WTC11 (cell line): ENCODE measurements at regions not wholly inside any gene's neighbourhood (a gene's known extent, or its start where the extent isn't known, plus 50 kb on each side); places are given as distances from the start of the nearest gene placed in this dataset.

Experiments used
- CREB1 ChIP-seq: sonication (generic); formaldehyde crosslinking; IDR thresholded peaks from 2 replicates; pipeline ENCODE4 v1.8.0; 2023; ENCODE audit warnings: mild to moderate bottlenecking, missing genetic modification reagents
- FOXJ3 ChIP-seq: sonication (generic); formaldehyde crosslinking; IDR thresholded peaks from 2 replicates; pipeline ENCODE4 v1.9.0; 2021; ENCODE audit warnings: missing genetic modification reagents, mild to moderate bottlenecking, borderline replicate concordance
- GABPB1 ChIP-seq: sonication (generic); formaldehyde crosslinking; IDR thresholded peaks from 2 replicates; pipeline ENCODE4 v1.8.1; 2023; ENCODE audit warnings: mild to moderate bottlenecking, missing genetic modification reagents
- ZNF263 ChIP-seq: sonication (generic); formaldehyde crosslinking; IDR thresholded peaks from 2 replicates; pipeline ENCODE4 v1.8.1; 2022; ENCODE audit warnings: low read depth, mild to moderate bottlenecking, moderate library complexity, missing genetic modification reagents
- ZNF416 ChIP-seq: fragments of 250-450 bp; sonication (Bioruptor Pico); IDR thresholded peaks from 2 replicates; pipeline ENCODE4 v1.9.0; 2021; ENCODE audit warnings: mild to moderate bottlenecking, inconsistent platforms
- TF ChIP-seq, protein P1 (sequence below): fragments of 200-600 bp; IDR thresholded peaks from 2 replicates; pipeline ENCODE4 v1.8.0; 2022; ENCODE audit warnings: antibody characterized with exemption
- TF ChIP-seq, protein P2 (sequence below): sonication (generic); formaldehyde crosslinking; conservative IDR thresholded peaks from 2 replicates; pipeline ENCODE4 v1.8.1; 2023; ENCODE audit warnings: mild to moderate bottlenecking, low read depth, missing genetic modification reagents, moderate library complexity
- TF ChIP-seq, protein P3 (sequence below): sonication (generic); formaldehyde crosslinking; IDR thresholded peaks from 2 replicates; pipeline ENCODE4 v1.8.0; 2022; ENCODE audit warnings: mild to moderate bottlenecking, missing genetic modification reagents

DNA sequence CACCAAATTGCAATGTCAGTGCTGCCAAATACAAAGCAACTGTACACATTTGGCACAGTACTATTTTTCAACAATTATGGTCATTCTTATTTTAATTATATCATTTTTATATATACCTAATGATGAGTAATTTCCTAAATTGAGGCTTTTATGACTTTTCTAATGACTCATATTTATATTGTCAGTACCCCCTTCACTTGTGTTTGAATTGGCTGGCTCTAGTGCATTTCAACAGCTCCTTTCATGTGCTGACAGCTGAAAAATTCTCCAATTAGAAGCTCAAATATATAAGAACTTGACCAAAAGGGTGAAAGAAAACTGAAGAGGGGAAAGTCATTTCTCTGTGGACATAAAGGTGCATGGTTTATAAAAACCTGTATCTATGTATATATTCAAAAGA is 263.3 kb downstream of the SLITRK1 start:
- TF ChIP-seq, protein P1, sequence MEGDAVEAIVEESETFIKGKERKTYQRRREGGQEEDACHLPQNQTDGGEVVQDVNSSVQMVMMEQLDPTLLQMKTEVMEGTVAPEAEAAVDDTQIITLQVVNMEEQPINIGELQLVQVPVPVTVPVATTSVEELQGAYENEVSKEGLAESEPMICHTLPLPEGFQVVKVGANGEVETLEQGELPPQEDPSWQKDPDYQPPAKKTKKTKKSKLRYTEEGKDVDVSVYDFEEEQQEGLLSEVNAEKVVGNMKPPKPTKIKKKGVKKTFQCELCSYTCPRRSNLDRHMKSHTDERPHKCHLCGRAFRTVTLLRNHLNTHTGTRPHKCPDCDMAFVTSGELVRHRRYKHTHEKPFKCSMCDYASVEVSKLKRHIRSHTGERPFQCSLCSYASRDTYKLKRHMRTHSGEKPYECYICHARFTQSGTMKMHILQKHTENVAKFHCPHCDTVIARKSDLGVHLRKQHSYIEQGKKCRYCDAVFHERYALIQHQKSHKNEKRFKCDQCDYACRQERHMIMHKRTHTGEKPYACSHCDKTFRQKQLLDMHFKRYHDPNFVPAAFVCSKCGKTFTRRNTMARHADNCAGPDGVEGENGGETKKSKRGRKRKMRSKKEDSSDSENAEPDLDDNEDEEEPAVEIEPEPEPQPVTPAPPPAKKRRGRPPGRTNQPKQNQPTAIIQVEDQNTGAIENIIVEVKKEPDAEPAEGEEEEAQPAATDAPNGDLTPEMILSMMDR, result no peak
- TF ChIP-seq CREB1 (CRISPR knock-in tag) (no peak), ZNF416 (no peak), GABPB1 (CRISPR knock-in tag) (no peak), FOXJ3 (CRISPR knock-in tag) (no peak), ZNF263 (CRISPR knock-in tag) (no peak)
- TF ChIP-seq, protein P2, sequence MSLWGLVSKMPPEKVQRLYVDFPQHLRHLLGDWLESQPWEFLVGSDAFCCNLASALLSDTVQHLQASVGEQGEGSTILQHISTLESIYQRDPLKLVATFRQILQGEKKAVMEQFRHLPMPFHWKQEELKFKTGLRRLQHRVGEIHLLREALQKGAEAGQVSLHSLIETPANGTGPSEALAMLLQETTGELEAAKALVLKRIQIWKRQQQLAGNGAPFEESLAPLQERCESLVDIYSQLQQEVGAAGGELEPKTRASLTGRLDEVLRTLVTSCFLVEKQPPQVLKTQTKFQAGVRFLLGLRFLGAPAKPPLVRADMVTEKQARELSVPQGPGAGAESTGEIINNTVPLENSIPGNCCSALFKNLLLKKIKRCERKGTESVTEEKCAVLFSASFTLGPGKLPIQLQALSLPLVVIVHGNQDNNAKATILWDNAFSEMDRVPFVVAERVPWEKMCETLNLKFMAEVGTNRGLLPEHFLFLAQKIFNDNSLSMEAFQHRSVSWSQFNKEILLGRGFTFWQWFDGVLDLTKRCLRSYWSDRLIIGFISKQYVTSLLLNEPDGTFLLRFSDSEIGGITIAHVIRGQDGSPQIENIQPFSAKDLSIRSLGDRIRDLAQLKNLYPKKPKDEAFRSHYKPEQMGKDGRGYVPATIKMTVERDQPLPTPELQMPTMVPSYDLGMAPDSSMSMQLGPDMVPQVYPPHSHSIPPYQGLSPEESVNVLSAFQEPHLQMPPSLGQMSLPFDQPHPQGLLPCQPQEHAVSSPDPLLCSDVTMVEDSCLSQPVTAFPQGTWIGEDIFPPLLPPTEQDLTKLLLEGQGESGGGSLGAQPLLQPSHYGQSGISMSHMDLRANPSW (CRISPR knock-in tag), result no peak
- TF ChIP-seq, protein P3, sequence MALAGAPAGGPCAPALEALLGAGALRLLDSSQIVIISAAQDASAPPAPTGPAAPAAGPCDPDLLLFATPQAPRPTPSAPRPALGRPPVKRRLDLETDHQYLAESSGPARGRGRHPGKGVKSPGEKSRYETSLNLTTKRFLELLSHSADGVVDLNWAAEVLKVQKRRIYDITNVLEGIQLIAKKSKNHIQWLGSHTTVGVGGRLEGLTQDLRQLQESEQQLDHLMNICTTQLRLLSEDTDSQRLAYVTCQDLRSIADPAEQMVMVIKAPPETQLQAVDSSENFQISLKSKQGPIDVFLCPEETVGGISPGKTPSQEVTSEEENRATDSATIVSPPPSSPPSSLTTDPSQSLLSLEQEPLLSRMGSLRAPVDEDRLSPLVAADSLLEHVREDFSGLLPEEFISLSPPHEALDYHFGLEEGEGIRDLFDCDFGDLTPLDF (CRISPR knock-in tag), result no peak
